ENCODE measurements at regions not wholly inside any gene's neighbourhood (a gene's known extent, or its start where the extent isn't known, plus 50 kb on each side); places are given as distances from the start of the nearest gene placed in this dataset. TPM values are rescaled to one million over a fixed set of nuclear protein-coding genes. Genes with fewer than 3 reads are reported as not detected.

DNA sequence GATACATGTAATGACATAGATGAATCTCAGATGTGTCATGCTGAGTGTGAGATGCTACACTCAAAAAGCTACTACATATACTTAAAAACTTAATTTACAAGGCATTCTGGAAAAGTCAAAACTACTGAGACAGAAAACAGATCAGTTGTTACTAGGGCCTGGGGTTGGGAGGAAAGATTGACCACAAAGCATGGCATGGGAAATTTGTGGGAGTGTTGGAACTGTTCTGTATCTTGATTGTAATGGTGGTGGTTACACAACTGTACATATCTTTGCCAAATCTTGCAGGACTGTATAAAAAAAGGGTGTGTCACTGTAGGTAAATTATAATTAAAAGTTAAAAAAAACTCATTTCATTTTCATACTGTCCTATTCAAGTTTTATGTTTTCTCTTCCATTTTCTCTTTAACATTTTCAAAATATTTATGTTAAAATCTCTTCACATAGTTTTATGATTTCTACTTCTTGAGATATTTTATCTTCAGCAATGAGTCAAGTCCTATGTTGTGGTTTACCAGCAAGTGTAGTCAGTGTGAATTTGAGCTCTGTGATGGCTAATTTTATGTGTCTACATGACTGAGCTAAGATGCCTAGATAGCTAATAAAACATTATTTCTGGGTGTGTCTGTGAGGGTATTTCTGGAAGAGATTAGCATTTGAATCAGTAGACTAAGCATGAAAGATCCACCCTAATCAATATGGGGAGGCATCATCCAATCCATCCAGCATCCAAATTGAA lies 58.6 kb upstream of the VRK2 start:
- intact Hi-C loops (cut with DNase I): no loop called here
- no peak for DNase-seq
- TF ChIP-seq POLR2A (IDR thresholded peaks at IDR 0.05) (no peak), EP300 (IDR thresholded peaks at IDR 0.05) (no peak), CTCF (IDR thresholded peaks at IDR 0.05) (no peak)
- Histone ChIP-seq H3K27ac (no peak overlapping the region), H3K36me3 (no peaks in the 10 kb centered on the region), H3K27me3 (no peaks in the 10 kb centered on the region), H3K4me1 (ENCODE audit: insufficient read depth) (no peaks in the 10 kb centered on the region), H3K4me3 (no peak overlapping the region), H3K9me3 (no peaks in the 10 kb centered on the region)

- 37 to 49% (median 42%) methylated on average over 2 of the region's 2 CpGs for WGBS, 3 donors
- Histone ChIP-seq H3K4me1 (ENCODE audit: insufficient read depth) (no peaks in the 10 kb centered on the region), H3K36me3 (no peaks in the 10 kb centered on the region), H3K9me3 (no peaks in the 10 kb centered on the region), H3K27ac (no peak overlapping the region), H3K27me3 (no peaks in the 10 kb centered on the region), H3K4me3 (no peak overlapping the region)
- no peak for DNase-seq
- no peak for TF ChIP-seq EP300 (IDR thresholded peaks at IDR 0.05)
- no peak for TF ChIP-seq POLR2A (IDR thresholded peaks at IDR 0.05)
- no peak for TF ChIP-seq CTCF (IDR thresholded peaks at IDR 0.05)
- intact Hi-C loops (cut with DNase I): no loop called here
Observed at GRCh38 chr2:57990118-57990725, 56.4 kb upstream of the VRK2 start.

Small RNAs in the stretch of these regions (small RNA-seq; reads per million reads assigned to genes)
- not detected for gene PPIAP63
- not detected for gene RF00592

Measured in ovary (tissue), 7 donors.